HG03378 (cell line): ENCODE measurements at regions not wholly inside any gene's neighbourhood (a gene's known extent, or its start where the extent isn't known, plus 50 kb on each side); places are given as distances from the start of the nearest gene placed in this dataset.
A peak's percentile ranks its signal among the peaks of the same experiment; 100 is the strongest.
"Not testable (repeated sequence)": the region's sequence is repeated elsewhere in the genome, so short reads cannot be mapped to it uniquely, and the experiment has no call there.

Experiments
- ATAC-seq: cut with Tn5 transposase; IDR thresholded peaks from one replicate; pipeline ENCODE4 v1.9.1; 2021; ENCODE audit warnings: mild to moderate bottlenecking, moderate library complexity; ENCODE audit not compliant: unreplicated experiment

DNA sequence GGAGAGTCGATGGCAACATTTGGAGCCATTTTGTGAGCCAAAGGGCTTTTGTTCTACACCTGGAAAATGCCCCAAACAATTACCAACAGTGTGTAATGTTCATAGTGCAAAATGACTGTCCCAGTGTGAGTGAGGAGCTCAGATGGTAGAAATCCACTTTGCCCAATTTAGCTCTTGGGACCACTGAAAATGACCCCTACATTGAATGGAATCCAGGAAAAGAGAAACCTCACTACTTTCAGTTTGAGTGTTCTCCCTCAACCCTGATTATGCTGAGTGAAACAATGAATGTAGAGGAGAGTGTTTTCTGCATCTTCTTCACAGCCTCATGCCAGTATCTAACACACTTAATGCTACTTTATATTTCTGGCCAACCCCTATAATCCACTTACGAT is 84.9 kb upstream of the NRN1 start:
- ATAC-seq: peak; percentile 62

DNA sequence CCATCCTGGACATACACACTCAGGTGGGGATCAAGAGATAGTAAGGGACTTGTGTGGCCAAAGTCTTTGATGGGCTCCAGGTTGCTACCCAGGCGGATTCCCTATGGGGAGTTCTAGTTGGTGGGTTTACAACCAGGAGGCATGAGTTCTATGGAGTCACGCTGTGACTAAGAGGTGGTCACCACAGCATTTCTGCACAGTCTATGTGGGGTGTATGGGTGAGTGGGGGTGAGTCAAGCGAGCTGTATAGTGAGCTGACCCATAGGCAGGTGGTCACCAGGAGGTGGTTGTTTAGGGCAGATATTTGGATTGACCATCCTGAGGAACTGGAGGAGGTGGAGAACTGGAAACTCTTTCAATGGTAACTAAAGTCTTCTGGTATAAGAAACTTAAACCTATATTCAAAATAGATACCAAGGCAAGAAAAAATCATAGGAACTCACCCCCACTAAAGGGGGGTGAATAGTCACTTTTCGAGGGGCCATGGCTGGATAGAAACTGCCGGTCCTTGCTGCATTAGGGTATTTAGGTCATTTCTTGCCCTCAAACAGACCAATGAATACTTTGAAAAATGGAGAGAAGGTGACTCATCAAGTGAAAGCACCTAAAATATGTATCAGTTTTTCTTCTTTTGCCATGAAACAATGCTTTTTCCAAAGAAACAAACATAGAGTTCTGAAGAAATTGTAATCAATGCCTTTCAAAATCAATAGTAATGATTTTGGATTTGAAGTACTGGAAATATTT is 84.3 kb upstream of the NRN1 start:
- ATAC-seq: no peak

DNA sequence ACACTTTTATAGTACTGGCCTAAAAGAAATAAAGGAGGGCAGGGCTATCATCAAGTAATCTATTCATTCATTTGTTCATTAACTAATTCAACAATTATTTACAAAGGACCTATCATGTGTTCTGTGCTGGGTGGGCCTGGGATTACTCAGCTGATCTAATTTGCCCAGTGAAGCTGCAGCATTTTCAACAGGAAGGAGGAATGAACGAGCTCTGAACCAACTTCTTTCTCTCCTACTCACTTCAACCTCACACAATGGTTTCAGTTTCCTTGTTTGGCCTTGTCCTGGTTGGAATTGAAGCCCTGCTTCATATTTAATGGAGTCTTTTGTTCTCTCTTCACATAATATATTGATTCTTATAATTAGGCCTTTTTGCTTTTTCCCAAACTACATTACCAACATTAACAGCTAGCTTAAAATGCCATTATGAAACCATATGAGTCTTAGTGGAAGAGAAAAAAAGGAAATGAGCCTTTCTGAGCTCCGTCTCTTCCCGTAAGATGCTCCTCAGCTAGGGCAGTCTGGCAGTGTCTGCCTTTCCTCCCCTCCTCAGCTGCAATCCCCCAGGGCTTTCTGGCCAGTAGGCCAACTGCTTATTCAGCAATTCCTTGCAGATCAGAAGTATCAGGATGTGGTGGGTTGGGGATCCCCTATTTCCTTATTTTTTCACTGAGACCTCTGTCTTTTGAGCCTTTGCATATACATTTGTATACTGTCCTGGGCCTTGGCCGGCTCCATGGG is 79.4 kb upstream of the NRN1 start:
- ATAC-seq: no peak

DNA sequence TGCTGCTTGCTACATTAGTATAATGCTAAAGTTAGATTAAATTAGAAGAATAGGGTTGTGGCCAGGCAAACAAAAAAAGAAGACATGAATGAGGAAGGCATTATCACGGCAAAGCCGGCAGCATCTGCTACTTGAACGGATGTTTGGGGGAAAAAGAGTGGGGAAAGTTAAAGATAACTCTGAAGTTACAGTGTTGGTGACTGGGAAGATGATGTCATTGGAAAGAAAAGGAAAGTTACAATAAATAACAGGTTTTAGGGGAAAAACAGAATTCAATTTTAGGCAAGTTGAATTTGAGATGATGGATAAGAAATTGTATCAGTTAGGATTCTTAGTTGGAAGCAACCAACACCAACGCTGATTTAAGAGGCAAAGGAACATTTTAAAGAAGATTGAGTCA is 74.2 kb upstream of the NRN1 start:
- no peak for ATAC-seq

DNA sequence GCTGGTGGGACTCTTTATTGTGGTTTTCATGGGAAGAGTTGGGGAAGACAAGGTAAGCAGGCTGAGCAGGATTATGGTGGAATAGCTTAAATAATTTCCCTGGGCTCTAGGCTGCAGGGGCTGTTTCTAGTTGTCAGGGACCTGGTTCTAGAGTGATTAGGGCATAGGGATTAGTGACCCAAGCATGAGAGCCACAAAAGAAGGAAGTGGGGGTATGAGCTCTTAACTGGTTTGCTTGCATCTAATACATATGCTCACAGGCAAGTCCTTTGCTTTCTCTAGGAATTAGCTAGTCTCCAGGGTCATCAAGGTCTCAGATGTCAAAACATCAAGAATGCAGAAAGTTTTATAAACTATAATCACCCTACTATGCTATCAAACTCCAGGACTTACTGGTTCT is 67.5 kb upstream of the NRN1 start:
- ATAC-seq: no peak

DNA sequence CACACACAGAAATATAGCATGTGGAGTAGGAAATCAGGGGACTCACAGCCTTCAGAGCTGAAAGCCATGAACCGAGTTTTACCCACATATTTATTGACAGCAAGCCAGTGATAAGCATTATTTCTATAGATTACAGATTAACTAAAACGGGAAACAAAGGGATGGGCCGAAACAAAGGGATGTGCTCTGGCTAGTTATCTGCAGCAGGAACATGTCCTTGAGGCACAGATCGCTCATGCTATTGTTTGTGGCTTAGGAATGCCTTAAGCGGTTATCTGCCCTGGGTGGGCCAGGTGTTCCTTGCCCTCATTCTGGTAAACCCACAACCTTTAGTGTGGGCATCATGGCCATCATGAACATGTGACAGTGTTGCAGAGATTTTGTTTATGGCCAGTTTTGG is 61.4 kb upstream of the NRN1 start:
- not testable (repeated sequence) for ATAC-seq

DNA sequence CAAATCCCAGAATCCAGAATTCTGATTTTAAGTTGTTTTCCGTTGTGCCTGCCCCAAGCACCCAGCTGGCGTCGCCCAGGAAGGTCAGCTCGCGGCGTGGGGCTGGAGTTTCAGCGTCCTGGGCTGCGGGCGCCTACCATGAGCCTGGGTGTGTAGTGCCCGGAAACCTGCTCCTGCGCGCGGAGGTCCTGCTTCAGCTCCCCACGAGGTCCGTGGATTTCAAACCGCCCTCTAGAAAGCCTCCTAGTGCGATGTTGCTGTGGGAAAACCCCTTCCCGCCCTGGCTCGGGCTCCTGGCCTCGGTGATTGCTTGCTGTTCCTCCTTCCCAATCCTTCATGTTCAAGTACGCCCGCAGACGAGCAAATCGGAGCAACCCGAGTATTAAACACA is 51.3 kb upstream of the NRN1 start:
- no peak for ATAC-seq

DNA sequence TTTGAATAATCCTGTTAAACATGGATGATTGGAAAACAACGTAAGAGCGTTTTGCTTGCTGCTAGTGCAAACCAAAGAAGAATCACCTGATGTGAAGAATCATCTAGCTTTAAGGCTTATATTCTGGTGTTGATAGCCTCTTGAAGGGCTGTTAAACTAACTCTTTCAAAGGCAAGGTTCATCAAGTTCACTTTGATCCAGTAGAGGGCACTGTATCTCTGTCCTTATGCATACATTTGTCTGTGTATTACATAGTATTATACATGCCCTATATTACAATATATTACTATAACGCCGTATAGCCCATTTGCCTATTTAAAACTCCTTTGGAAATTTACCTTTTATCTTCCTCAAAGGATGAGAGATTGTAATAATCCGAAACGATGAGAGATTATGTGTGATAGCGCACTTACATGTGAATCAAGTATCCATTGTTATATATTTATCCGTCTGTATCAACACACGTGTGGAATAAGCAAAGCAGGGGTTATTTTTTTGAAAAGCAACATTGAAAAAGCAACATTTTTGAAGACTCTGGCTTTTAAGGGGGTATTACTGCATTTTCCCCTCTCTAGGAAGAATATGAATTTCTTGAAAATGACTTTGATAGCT is 50.8 kb upstream of the NRN1 start:
- ATAC-seq: no peak
